Endothelial cell of umbilical vein (primary cell): ENCODE measurements at regions not wholly inside any gene's neighbourhood (a gene's known extent, or its start where the extent isn't known, plus 50 kb on each side); places are given as distances from the start of the nearest gene placed in this dataset.

Experiments used
- GATA2 ChIP-seq: IDR thresholded peaks from 2 replicates; pipeline ENCODE4 v1.7.0; 2011; ENCODE audit warnings: low read depth, mild to moderate bottlenecking, moderate library complexity, mixed read lengths, low read length; ENCODE audit not compliant: insufficient read length, insufficient read depth
- POLR2A ChIP-seq: IDR thresholded peaks from 2 replicates; pipeline ENCODE4 v1.6.1; 2012; ENCODE audit warnings: low read depth, mild to moderate bottlenecking, control low read depth, low read length
- TF ChIP-seq, protein P1 (sequence below), 2 donors: IDR thresholded peaks; 1 replicate in 1 of 2; 2 replicates in 1 of 2; pipeline ENCODE4 v1.5.1; 2011; ENCODE audit warnings: low read length in 2 of 2, mild to moderate bottlenecking in 2 of 2, moderate library complexity in 2 of 2, control low read depth in 1 of 2, inconsistent platforms in 1 of 2, low read depth in 1 of 2; ENCODE audit not compliant: insufficient read depth in 1 of 2; ENCODE audit errors: extremely low read depth in 1 of 2

DNA sequence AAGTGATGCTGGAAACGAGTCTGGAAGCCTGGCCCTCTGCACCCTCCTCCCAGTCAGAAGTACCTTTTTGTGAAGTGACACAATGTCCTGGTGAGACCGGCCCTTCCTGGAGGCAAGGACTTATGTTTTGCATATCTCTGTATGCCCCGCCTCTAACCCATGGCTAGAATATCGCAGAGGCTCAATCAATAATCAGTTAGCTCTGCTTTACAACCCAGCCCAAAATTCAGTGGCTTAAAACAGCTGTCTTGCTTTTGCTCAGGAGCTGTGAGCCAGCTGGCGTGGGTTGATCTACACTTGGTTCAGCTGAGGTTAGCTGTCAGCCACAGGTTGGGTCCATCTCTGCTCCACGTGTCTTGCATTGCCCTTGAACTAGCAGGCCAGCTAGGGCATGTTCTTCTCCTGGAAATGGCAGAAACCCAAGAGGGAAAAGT lies 98.8 kb upstream of the METTL14 start:
- TF ChIP-seq, protein P1, sequence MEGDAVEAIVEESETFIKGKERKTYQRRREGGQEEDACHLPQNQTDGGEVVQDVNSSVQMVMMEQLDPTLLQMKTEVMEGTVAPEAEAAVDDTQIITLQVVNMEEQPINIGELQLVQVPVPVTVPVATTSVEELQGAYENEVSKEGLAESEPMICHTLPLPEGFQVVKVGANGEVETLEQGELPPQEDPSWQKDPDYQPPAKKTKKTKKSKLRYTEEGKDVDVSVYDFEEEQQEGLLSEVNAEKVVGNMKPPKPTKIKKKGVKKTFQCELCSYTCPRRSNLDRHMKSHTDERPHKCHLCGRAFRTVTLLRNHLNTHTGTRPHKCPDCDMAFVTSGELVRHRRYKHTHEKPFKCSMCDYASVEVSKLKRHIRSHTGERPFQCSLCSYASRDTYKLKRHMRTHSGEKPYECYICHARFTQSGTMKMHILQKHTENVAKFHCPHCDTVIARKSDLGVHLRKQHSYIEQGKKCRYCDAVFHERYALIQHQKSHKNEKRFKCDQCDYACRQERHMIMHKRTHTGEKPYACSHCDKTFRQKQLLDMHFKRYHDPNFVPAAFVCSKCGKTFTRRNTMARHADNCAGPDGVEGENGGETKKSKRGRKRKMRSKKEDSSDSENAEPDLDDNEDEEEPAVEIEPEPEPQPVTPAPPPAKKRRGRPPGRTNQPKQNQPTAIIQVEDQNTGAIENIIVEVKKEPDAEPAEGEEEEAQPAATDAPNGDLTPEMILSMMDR (IDR thresholded peaks at IDR 0.05; ENCODE audit: extremely low read depth in 1 of 2, insufficient read depth in 1 of 2, low read depth in 1 of 2, low read length in 2 of 2) = no peak
- TF ChIP-seq POLR2A = no peak
- no peak for TF ChIP-seq GATA2
